Prostate gland (tissue), 2 donors: ENCODE measurements at regions not wholly inside any gene's neighbourhood (a gene's known extent, or its start where the extent isn't known, plus 50 kb on each side); places are given as distances from the start of the nearest gene placed in this dataset.

Source experiments
- POLR2AphosphoS5 ChIP-seq: sonication (generic); formaldehyde crosslinking; IDR thresholded peaks from one replicate; pipeline ENCODE4 v1.6.1; 2017; ENCODE audit warnings: antibody characterized with exemption
- TF ChIP-seq, protein P1 (sequence below), 4 experiments: fragments of 200-600 bp in 2 of 4; fragments of 450-650 bp in 2 of 4; sonication (generic) in 2 of 4; IDR thresholded peaks; 1 replicate in 3 of 4; 2 replicates in 1 of 4; pipeline ENCODE4 v1.5.1; 2016 to 2019; ENCODE audit warnings: antibody characterized with exemption in 4 of 4, mild to moderate bottlenecking in 2 of 4, moderate library complexity in 2 of 4

DNA sequence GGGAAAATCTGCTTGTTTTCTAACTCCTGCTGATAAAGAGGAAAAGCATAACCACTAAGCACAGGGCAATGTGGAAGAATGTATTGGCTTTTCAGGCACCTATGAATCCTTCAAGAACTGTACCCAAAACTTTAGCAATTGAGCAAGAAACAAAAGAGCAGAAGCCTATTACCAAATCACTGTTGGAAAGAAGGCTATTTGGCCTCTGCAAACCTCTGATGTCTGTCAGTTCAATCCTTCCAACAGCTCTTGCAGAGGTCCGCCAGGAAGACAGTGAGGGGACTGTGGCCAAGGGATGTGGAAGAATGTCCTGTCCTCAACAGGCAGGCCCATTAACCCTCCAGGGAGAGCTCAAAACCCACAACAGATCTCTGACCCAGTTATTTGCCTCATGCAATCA, 328.6 kb downstream of the ENC1 start:
- TF ChIP-seq, protein P1, sequence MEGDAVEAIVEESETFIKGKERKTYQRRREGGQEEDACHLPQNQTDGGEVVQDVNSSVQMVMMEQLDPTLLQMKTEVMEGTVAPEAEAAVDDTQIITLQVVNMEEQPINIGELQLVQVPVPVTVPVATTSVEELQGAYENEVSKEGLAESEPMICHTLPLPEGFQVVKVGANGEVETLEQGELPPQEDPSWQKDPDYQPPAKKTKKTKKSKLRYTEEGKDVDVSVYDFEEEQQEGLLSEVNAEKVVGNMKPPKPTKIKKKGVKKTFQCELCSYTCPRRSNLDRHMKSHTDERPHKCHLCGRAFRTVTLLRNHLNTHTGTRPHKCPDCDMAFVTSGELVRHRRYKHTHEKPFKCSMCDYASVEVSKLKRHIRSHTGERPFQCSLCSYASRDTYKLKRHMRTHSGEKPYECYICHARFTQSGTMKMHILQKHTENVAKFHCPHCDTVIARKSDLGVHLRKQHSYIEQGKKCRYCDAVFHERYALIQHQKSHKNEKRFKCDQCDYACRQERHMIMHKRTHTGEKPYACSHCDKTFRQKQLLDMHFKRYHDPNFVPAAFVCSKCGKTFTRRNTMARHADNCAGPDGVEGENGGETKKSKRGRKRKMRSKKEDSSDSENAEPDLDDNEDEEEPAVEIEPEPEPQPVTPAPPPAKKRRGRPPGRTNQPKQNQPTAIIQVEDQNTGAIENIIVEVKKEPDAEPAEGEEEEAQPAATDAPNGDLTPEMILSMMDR (IDR thresholded peaks at IDR 0.05), result no peak
- no peak for TF ChIP-seq POLR2AphosphoS5
